Activated CD4-positive, alpha-beta T cell treated with anti-CD3 and anti-CD28 coated beads for 36 hours (primary cell): ENCODE measurements at regions not wholly inside any gene's neighbourhood (a gene's known extent, or its start where the extent isn't known, plus 50 kb on each side); places are given as distances from the start of the nearest gene placed in this dataset.

Experiments used
- ATAC-seq: fragments of 200-7000 bp; cut with Tn5 transposase; one replicate; pipeline ENCODE4 v1.10.0; 2021; ENCODE audit warnings: mild to moderate bottlenecking, moderate library complexity
- CTCF ChIA-PET: fragments of 350-600 bp; sonication (Branson Sonifier 250); formaldehyde crosslinking; loops from one replicate; lab custom pipeline; 2021; ENCODE audit warnings: antibody characterized with exemption; lab: Charles Lee
- POLR2A ChIA-PET: fragments of 350-600 bp; sonication (Branson Sonifier 250); formaldehyde crosslinking; loops from one replicate; lab custom pipeline; 2021; ENCODE audit warnings: antibody characterized with exemption, inconsistent platforms; lab: Charles Lee
- DNase-seq: peaks from one replicate; pipeline ENCODE4 v3.0.0-alpha.2; 2020
- H3K27ac Mint-ChIP-seq: one replicate; pipeline ENCODE4 v1.8.0; 2021; ENCODE audit warnings: mixed read lengths
- H3K27me3 Mint-ChIP-seq: one replicate; pipeline ENCODE4 v1.8.0; 2021; ENCODE audit warnings: mixed read lengths
- H3K36me3 Mint-ChIP-seq: one replicate; pipeline ENCODE4 v1.8.0; 2021; ENCODE audit warnings: low read depth, mixed read lengths
- H3K4me1 Mint-ChIP-seq: one replicate; pipeline ENCODE4 v1.8.0; 2021; ENCODE audit warnings: mixed read lengths
- H3K4me3 Mint-ChIP-seq: one replicate; pipeline ENCODE4 v1.8.0; 2021; ENCODE audit warnings: mild to moderate bottlenecking, moderate library complexity, mixed read lengths
- H3K9me3 Mint-ChIP-seq: one replicate; pipeline ENCODE4 v1.8.0; 2021; ENCODE audit warnings: low read depth, mixed read lengths
- intact Hi-C, 2 experiments: fragments of 100-400 bp; cut with DNase I in 1 of 2; cut with micrococcal nuclease in 1 of 2; formaldehyde crosslinking; loops; one replicate each; pipeline versions ENCODE4 v1.14.2 to v1.15.1; 2022 to 2024; cut with DNase I, micrococcal nuclease

GRCh38 chr13:80665792-80666333 lies 324.9 kb upstream of the SPRY2 start:
- Mint-ChIP-seq H3K4me3 (no peak overlapping the region), H3K9me3 (peaks cover under 1% of the 10 kb centered on the region), H3K27me3 (no peaks in the 10 kb centered on the region), H3K27ac (no peak overlapping the region), H3K36me3 (no peaks in the 10 kb centered on the region), H3K4me1 (no peaks in the 10 kb centered on the region)
- ChIA-PET POLR2A (no interaction called here), CTCF (no interaction called here)
- intact Hi-C loops: no loop called here
- no peak for DNase-seq
- ATAC-seq: no peak

- Mint-ChIP-seq H3K4me1 (no peaks in the 10 kb centered on the region), H3K4me3 (no peak overlapping the region), H3K36me3 (no peaks in the 10 kb centered on the region), H3K27me3 (no peaks in the 10 kb centered on the region), H3K27ac (no peak overlapping the region), H3K9me3 (no peaks in the 10 kb centered on the region)
- intact Hi-C loops: no loop called here
- ChIA-PET POLR2A (no interaction called here), CTCF (no interaction called here)
- ATAC-seq: no peak
- DNase-seq: no peak
These were observed 324.0 kb upstream of the SPRY2 start for GRCh38 chr13:80664950-80665349.

- CTCF ChIA-PET: no interaction called here
These were observed 322.9 kb upstream of the SPRY2 start for GRCh38 chr13:80663788-80664187.

GRCh38 chr13:80658705-80659104 lies 317.8 kb upstream of the SPRY2 start:
- Mint-ChIP-seq H3K4me3 (no peak overlapping the region), H3K36me3 (no peaks in the 10 kb centered on the region), H3K9me3 (peaks cover 2% of the 10 kb centered on the region), H3K4me1 (no peaks in the 10 kb centered on the region), H3K27ac (no peak overlapping the region), H3K27me3 (peaks cover 3% of the 10 kb centered on the region)
- CTCF ChIA-PET: interaction anchor here (0.7 kb wide), 1 partner anchor 359 kb away, joined by 3 read pairs; no protein-coding TSS in a partner anchor
- intact Hi-C loops: no loop called here
- ATAC-seq (no peak), DNase-seq (no peak)
- POLR2A ChIA-PET: no interaction called here

More at GRCh38 chr13:80663788-80664187, 322.9 kb upstream of the SPRY2 start:
- POLR2A ChIA-PET: no interaction called here
- no peaks in the 10 kb centered on the region for H3K36me3 Mint-ChIP-seq
- H3K9me3 Mint-ChIP-seq: peaks cover 2% of the 10 kb centered on the region
- no peaks in the 10 kb centered on the region for H3K27me3 Mint-ChIP-seq
- H3K4me3 Mint-ChIP-seq: no peak overlapping the region
- DNase-seq (no peak), ATAC-seq (no peak)
- intact Hi-C loops: no loop called here
- no peak overlapping the region for H3K27ac Mint-ChIP-seq
- no peaks in the 10 kb centered on the region for H3K4me1 Mint-ChIP-seq

- H3K4me3 Mint-ChIP-seq: no peak overlapping the region
- no peak for ATAC-seq
- H3K36me3 Mint-ChIP-seq: no peaks in the 10 kb centered on the region
- H3K27ac Mint-ChIP-seq: no peak overlapping the region
- peaks cover 3% of the 10 kb centered on the region for H3K27me3 Mint-ChIP-seq
- H3K4me1 Mint-ChIP-seq: no peaks in the 10 kb centered on the region
- ChIA-PET CTCF (interaction anchor here (0.6 kb wide), 1 partner anchor 688 kb away, joined by 3 read pairs; no protein-coding TSS in a partner anchor), POLR2A (no interaction called here)
- peaks cover 2% of the 10 kb centered on the region for H3K9me3 Mint-ChIP-seq
- DNase-seq: no peak
- intact Hi-C loops: no loop called here
These were observed 315.6 kb upstream of the SPRY2 start for GRCh38 chr13:80656512-80656904.

GRCh38 chr13:80655778-80656511 lies 315.0 kb upstream of the SPRY2 start:
- ChIA-PET POLR2A (no interaction called here), CTCF (interaction anchor here (1.1 kb wide), 1 partner anchor 30 kb away, joined by 3 read pairs; no protein-coding TSS in a partner anchor)
- H3K27ac Mint-ChIP-seq: no peak overlapping the region
- DNase-seq: no peak
- intact Hi-C loops: no loop called here
- peaks cover 2% of the 10 kb centered on the region for H3K9me3 Mint-ChIP-seq
- no peak overlapping the region for H3K4me3 Mint-ChIP-seq
- peaks cover 3% of the 10 kb centered on the region for H3K27me3 Mint-ChIP-seq
- H3K4me1 Mint-ChIP-seq: no peaks in the 10 kb centered on the region
- no peak for ATAC-seq
- no peaks in the 10 kb centered on the region for H3K36me3 Mint-ChIP-seq

- CTCF ChIA-PET: interaction anchor here (1.1 kb wide), 1 partner anchor 29 kb away, joined by 3 read pairs; no protein-coding TSS in a partner anchor
- Mint-ChIP-seq H3K9me3 (peaks cover 4% of the 10 kb centered on the region), H3K27me3 (peaks cover 3% of the 10 kb centered on the region), H3K36me3 (no peaks in the 10 kb centered on the region), H3K4me3 (no peak overlapping the region), H3K4me1 (no peaks in the 10 kb centered on the region), H3K27ac (no peak overlapping the region)
- POLR2A ChIA-PET: no interaction called here
- DNase-seq (no peak), ATAC-seq (no peak)
- intact Hi-C loops: no loop called here
These were observed 313.8 kb upstream of the SPRY2 start for GRCh38 chr13:80654638-80655249.

- ChIA-PET CTCF (no interaction called here), POLR2A (no interaction called here)
- Mint-ChIP-seq H3K36me3 (no peaks in the 10 kb centered on the region), H3K27ac (no peak overlapping the region), H3K27me3 (peaks cover 2% of the 10 kb centered on the region), H3K4me1 (no peaks in the 10 kb centered on the region), H3K9me3 (peaks cover 6% of the 10 kb centered on the region), H3K4me3 (no peak overlapping the region)
- ATAC-seq: no peak
- intact Hi-C loops: no loop called here
- DNase-seq: no peak
These were observed 308.3 kb upstream of the SPRY2 start for GRCh38 chr13:80649274-80649673.

- intact Hi-C loops: no loop called here
- Mint-ChIP-seq H3K27me3 (no peaks in the 10 kb centered on the region), H3K36me3 (no peaks in the 10 kb centered on the region), H3K4me3 (no peak overlapping the region), H3K27ac (no peak overlapping the region), H3K9me3 (no peaks in the 10 kb centered on the region), H3K4me1 (no peaks in the 10 kb centered on the region)
- no peak for DNase-seq
- POLR2A ChIA-PET: no interaction called here
- CTCF ChIA-PET: no interaction called here
- no peak for ATAC-seq
These were observed 301.7 kb upstream of the SPRY2 start for GRCh38 chr13:80642641-80643040.

- Mint-ChIP-seq H3K36me3 (no peaks in the 10 kb centered on the region), H3K27me3 (no peaks in the 10 kb centered on the region), H3K9me3 (no peaks in the 10 kb centered on the region), H3K27ac (no peak overlapping the region), H3K4me1 (no peaks in the 10 kb centered on the region), H3K4me3 (no peak overlapping the region)
- DNase-seq (no peak), ATAC-seq (no peak)
- intact Hi-C loops: no loop called here
- POLR2A ChIA-PET: no interaction called here
- CTCF ChIA-PET: no interaction called here
These were observed 292.3 kb upstream of the SPRY2 start for GRCh38 chr13:80633251-80633650.

- ChIA-PET POLR2A (no interaction called here), CTCF (no interaction called here)
- DNase-seq (no peak), ATAC-seq (no peak)
- no peak overlapping the region for H3K27ac Mint-ChIP-seq
- H3K27me3 Mint-ChIP-seq: no peaks in the 10 kb centered on the region
- intact Hi-C loops: no loop called here
- no peaks in the 10 kb centered on the region for H3K36me3 Mint-ChIP-seq
- no peaks in the 10 kb centered on the region for H3K4me1 Mint-ChIP-seq
- no peak overlapping the region for H3K4me3 Mint-ChIP-seq
- no peaks in the 10 kb centered on the region for H3K9me3 Mint-ChIP-seq
These were observed 289.8 kb upstream of the SPRY2 start for GRCh38 chr13:80630685-80631121.

GRCh38 chr13:80618781-80619180 lies 277.9 kb upstream of the SPRY2 start:
- no peaks in the 10 kb centered on the region for H3K27me3 Mint-ChIP-seq
- no peak for DNase-seq
- H3K9me3 Mint-ChIP-seq: no peaks in the 10 kb centered on the region
- ChIA-PET CTCF (no interaction called here), POLR2A (no interaction called here)
- no peaks in the 10 kb centered on the region for H3K36me3 Mint-ChIP-seq
- ATAC-seq: no peak
- no peak overlapping the region for H3K4me3 Mint-ChIP-seq
- H3K27ac Mint-ChIP-seq: no peak overlapping the region
- intact Hi-C loops: no loop called here
- no peaks in the 10 kb centered on the region for H3K4me1 Mint-ChIP-seq
